Endothelial cell of umbilical vein (primary cell): ENCODE measurements at regions not wholly inside any gene's neighbourhood (a gene's known extent, or its start where the extent isn't known, plus 50 kb on each side); places are given as distances from the start of the nearest gene placed in this dataset.

Experiments used
- BruUV-seq: library from RNA; stranded (reverse); fragments of 400-500 nt; replicated peaks from 2 replicates; lab custom pipeline; 2021; lab: Mats Ljungman, UMichigan
- CTCF ChIA-PET: fragments of 300-600, 350-600 bp; sonication (Branson Sonifier 250); formaldehyde crosslinking; loops from one replicate; lab custom pipeline; 2021; ENCODE audit warnings: antibody characterized with exemption, inconsistent platforms; lab: Charles Lee
- POLR2A ChIA-PET: fragments of 300-600, 350-600 bp; sonication (Branson Sonifier 250); formaldehyde crosslinking; loops from one replicate; lab custom pipeline; 2021; ENCODE audit warnings: antibody characterized with exemption, inconsistent platforms; lab: Charles Lee
- DNase-seq: peaks from one replicate; pipeline ENCODE4 v3.0.0-alpha.2; 2011; ENCODE audit warnings: low read depth, low spot score
- FAIRE-seq: peaks from 2 replicates; lab custom pipeline; 2011; peaks lifted over from hg19 to GRCh38; lab: Jason Lieb, UNC
- H2AFZ ChIP-seq: 2 replicates; pipeline ENCODE4 v1.6.0; 2012; ENCODE audit warnings: low read depth, low read length, control low read depth, inconsistent platforms
- H3K27ac ChIP-seq: 2 replicates; pipeline ENCODE4 v1.5.1; 2011; ENCODE audit warnings: low read depth, mild to moderate bottlenecking, control low read depth, low read length, moderate library complexity; ENCODE audit not compliant: insufficient read depth
- H3K27me3 ChIP-seq, 2 experiments: 2 replicates each; pipeline versions ENCODE4 v1.6.0 to v1.6.1; 2011; ENCODE audit warnings: low read length in 2 of 2, mixed read lengths in 1 of 2; ENCODE audit not compliant: control insufficient read depth in 2 of 2, insufficient read depth in 2 of 2
- H3K36me3 ChIP-seq, 2 experiments: 2 replicates in 1 of 2; 3 replicates in 1 of 2; pipeline ENCODE4 v1.5.1; 2011; ENCODE audit warnings: low read length in 2 of 2, mild to moderate bottlenecking in 1 of 2, moderate library complexity in 1 of 2; ENCODE audit not compliant: control insufficient read depth in 2 of 2, insufficient read depth in 2 of 2; ENCODE audit errors: extremely low read depth in 1 of 2
- H3K4me1 ChIP-seq: 3 replicates; pipeline ENCODE4 v1.5.1; 2011; ENCODE audit warnings: mild to moderate bottlenecking, low read length; ENCODE audit not compliant: control insufficient read depth, insufficient read depth; ENCODE audit errors: extremely low read depth
- H3K4me2 ChIP-seq: 2 replicates; pipeline ENCODE4 v1.6.1; 2011; ENCODE audit warnings: low read length, control low read depth, mixed read lengths; ENCODE audit not compliant: insufficient read depth
- H3K4me3 ChIP-seq, 3 experiments: fragments of 200-600 bp in 1 of 3; sonication (generic), shearing (Covaris generic) in 1 of 3; replicated peaks in 1 of 3; 2 replicates each; pipeline ENCODE4 v1.5.1; 2011 to 2016; ENCODE audit warnings: control low read depth in 3 of 3, low read length in 3 of 3, mild to moderate bottlenecking in 2 of 3, inconsistent platforms in 1 of 3, low read depth in 1 of 3, moderate library complexity in 1 of 3; ENCODE audit not compliant: insufficient read depth in 1 of 3
- H3K79me2 ChIP-seq: 2 replicates; pipeline ENCODE4 v1.6.0; 2012; ENCODE audit warnings: low read length, inconsistent platforms; ENCODE audit not compliant: control insufficient read depth, insufficient read depth
- H3K9ac ChIP-seq: replicated peaks from 2 replicates; pipeline ENCODE3; 2011; ENCODE audit warnings: low read length, control low read depth; ENCODE audit not compliant: insufficient read depth; ENCODE audit errors: extremely low read depth
- H3K9me1 ChIP-seq: replicated peaks from 3 replicates; pipeline ENCODE4 v1.6.0; 2011; ENCODE audit warnings: mild to moderate bottlenecking, low read length; ENCODE audit not compliant: control insufficient read depth, insufficient read depth; ENCODE audit errors: extremely low read depth
- H3K9me3 ChIP-seq: replicated peaks from 2 replicates; pipeline ENCODE4 v1.5.1; 2012; ENCODE audit warnings: low read length, inconsistent platforms; ENCODE audit not compliant: control insufficient read depth, insufficient read depth
- H4K20me1 ChIP-seq: replicated peaks from 2 replicates; pipeline ENCODE3; 2011; ENCODE audit warnings: mild to moderate bottlenecking, low read length; ENCODE audit not compliant: control insufficient read depth, insufficient read depth; ENCODE audit errors: extremely low read depth
- CTCF ChIP-seq, 2 donors: IDR thresholded peaks; 1 replicate in 1 of 2; 2 replicates in 1 of 2; pipeline ENCODE4 v1.5.1; 2011; ENCODE audit warnings: low read length in 2 of 2, mild to moderate bottlenecking in 2 of 2, moderate library complexity in 2 of 2, control low read depth in 1 of 2, inconsistent platforms in 1 of 2, low read depth in 1 of 2; ENCODE audit not compliant: insufficient read depth in 1 of 2; ENCODE audit errors: extremely low read depth in 1 of 2
- EZH2 ChIP-seq: IDR thresholded peaks from 2 replicates; pipeline ENCODE4 v1.6.1; 2012; ENCODE audit warnings: borderline replicate concordance, low read depth, mild to moderate bottlenecking, moderate library complexity, low read length, inconsistent platforms; ENCODE audit not compliant: severe bottlenecking
- FOS ChIP-seq: IDR thresholded peaks from 2 replicates; pipeline ENCODE4 v1.6.1; 2011; ENCODE audit warnings: mild to moderate bottlenecking, low read length, moderate library complexity, borderline replicate concordance; ENCODE audit not compliant: insufficient read depth
- GATA2 ChIP-seq: IDR thresholded peaks from 2 replicates; pipeline ENCODE4 v1.7.0; 2011; ENCODE audit warnings: low read depth, mild to moderate bottlenecking, moderate library complexity, mixed read lengths, low read length; ENCODE audit not compliant: insufficient read length, insufficient read depth
- JUN ChIP-seq: IDR thresholded peaks from 2 replicates; pipeline ENCODE4 v1.6.1; 2011; ENCODE audit warnings: borderline replicate concordance, low read depth; ENCODE audit not compliant: insufficient read length, insufficient read depth
- MAX ChIP-seq: IDR thresholded peaks from 2 replicates; pipeline ENCODE4 v1.6.1; 2011; ENCODE audit not compliant: insufficient read depth, insufficient read length
- MYC ChIP-seq: IDR thresholded peaks from one replicate; pipeline ENCODE4 v1.6.1; 2011; ENCODE audit warnings: mild to moderate bottlenecking, low read depth, low read length
- POLR2A ChIP-seq: IDR thresholded peaks from 2 replicates; pipeline ENCODE4 v1.6.1; 2012; ENCODE audit warnings: low read depth, mild to moderate bottlenecking, control low read depth, low read length
- POLR2AphosphoS5 ChIP-seq: IDR thresholded peaks from 2 replicates; pipeline ENCODE4 v1.6.1; 2012; ENCODE audit warnings: low read depth, mild to moderate bottlenecking, control low read depth, low read length, moderate library complexity; ENCODE audit not compliant: insufficient read depth
- dilution Hi-C: fragments of 300-500 bp; cut with MboI; formaldehyde crosslinking; loops from one replicate; pipeline ENCODE4 v1.15.0; 2019; ENCODE audit warnings: low sequenced_read_pairs; ENCODE audit not compliant: extremely low pct_ligation_motif_present
- intact Hi-C: fragments of 100-400 bp; cut with micrococcal nuclease; formaldehyde crosslinking; loops from one replicate; pipeline ENCODE4 v1.10.0; 2022

GRCh38 chr4:189771696-189772361, 168.8 kb upstream of the FRG1 start:
- no peak for TF ChIP-seq POLR2AphosphoS5
- no peak for TF ChIP-seq POLR2A
- TF ChIP-seq GATA2, result no peak
- TF ChIP-seq CTCF (IDR thresholded peaks at IDR 0.05; ENCODE audit: extremely low read depth in 1 of 2, insufficient read depth in 1 of 2, low read depth in 1 of 2, low read length in 2 of 2), result no peak
- TF ChIP-seq FOS, result no peak
- TF ChIP-seq EZH2, result no peak
- no peak for TF ChIP-seq JUN
- TF ChIP-seq MAX, result no peak
- TF ChIP-seq MYC, result no peak
- intact Hi-C loops, result no loop called here
- H3K9ac ChIP-seq, result no peak overlapping the region
- H3K4me3 ChIP-seq, result no peak overlapping the region
- H3K4me2 ChIP-seq, result no peak overlapping the region
- dilution Hi-C loops, result no loop called here
- no peaks in the 10 kb centered on the region for H3K27me3 ChIP-seq
- no peaks in the 10 kb centered on the region for H4K20me1 ChIP-seq
- no peaks in the 10 kb centered on the region for H3K36me3 ChIP-seq
- H3K4me1 ChIP-seq, result no peaks in the 10 kb centered on the region
- no peak for FAIRE-seq
- H2AFZ ChIP-seq, result no peak overlapping the region
- H3K27ac ChIP-seq, result no peak overlapping the region
- H3K79me2 ChIP-seq, result no peaks in the 10 kb centered on the region
- ChIA-PET POLR2A (no interaction called here), CTCF (no interaction called here)
- no TSS peak for BruUV-seq
- peaks cover 4% of the 10 kb centered on the region for H3K9me3 ChIP-seq
- H3K9me1 ChIP-seq, result no peaks in the 10 kb centered on the region
- no peak for DNase-seq
